ENCODE measurements at regions not wholly inside any gene's neighbourhood (a gene's known extent, or its start where the extent isn't known, plus 50 kb on each side); places are given as distances from the start of the nearest gene placed in this dataset.

- H3K4me3 ChIP-seq (ENCODE audit: low read depth in 2 of 2, low read length in 1 of 2): no peak overlapping the region
- POLR2A ChIA-PET: no interaction called here
- TF ChIP-seq CTCF (IDR thresholded peaks at IDR 0.05): peak; percentile 38
- TF ChIP-seq RAD21 (IDR thresholded peaks at IDR 0.05; ENCODE audit: low read length): 0 out of 2 replicates have a peak, but pooled peaks have one; percentile 26
- TF ChIP-seq EP300 (IDR thresholded peaks at IDR 0.05; ENCODE audit: borderline replicate concordance in 1 of 2, low read depth in 1 of 2, low read length in 1 of 2): no peak
- no peak for TF ChIP-seq CHD2 (IDR thresholded peaks at IDR 0.05; ENCODE audit: low read length, partially characterized antibody)
- TF ChIP-seq GABPA (IDR thresholded peaks at IDR 0.05; ENCODE audit: low read depth): no peak
- no peak for TF ChIP-seq FOXJ3 (CRISPR knock-in tag; IDR thresholded peaks at IDR 0.05)
- H3K36me3 ChIP-seq (replicated peaks in 1 of 2; ENCODE audit: control insufficient read depth in 1 of 2, insufficient read depth in 2 of 2, low read length in 1 of 2): no peaks in the 10 kb centered on the region
- H3K9me3 ChIP-seq: no peaks in the 10 kb centered on the region
- no peak overlapping the region for H3K9ac ChIP-seq
- WGBS (ENCODE audit: low lambda C conversion rate): 10% methylated on average over 5 of the region's 5 CpGs
- no peaks in the 10 kb centered on the region for H3K9me2 ChIP-seq
- H2AFZ ChIP-seq (ENCODE audit: low read depth): no peak overlapping the region
- H3F3A ChIP-seq (replicated peaks; ENCODE audit: insufficient read depth): no peaks in the 10 kb centered on the region
- DNase-seq: no peak
- no peaks in the 10 kb centered on the region for H3K4me1 ChIP-seq (ENCODE audit: control insufficient read depth in 1 of 2, insufficient read depth in 2 of 2, low read depth in 1 of 2, low read length in 1 of 2)
- H3K4me2 ChIP-seq: no peak overlapping the region
- no peaks in the 10 kb centered on the region for H3K27me3 ChIP-seq (ENCODE audit: insufficient read depth)
- no peak overlapping the region for H3K27ac ChIP-seq (ENCODE audit: low read depth in 2 of 2, low read length in 1 of 2)
- no peaks in the 10 kb centered on the region for H3K79me2 ChIP-seq (ENCODE audit: insufficient read depth)
- no peaks in the 10 kb centered on the region for H4K20me1 ChIP-seq (ENCODE audit: insufficient read depth)
- CTCF ChIA-PET: no interaction called here
Measured at GRCh38 chrX:25442499-25442898, 426.7 kb upstream of the ARX start.

GRCh38 chrX:25433307-25433706 is 417.5 kb upstream of the ARX start:
- Histone ChIP-seq H4K20me1 (ENCODE audit: insufficient read depth) (no peaks in the 10 kb centered on the region), H3K36me3 (replicated peaks in 1 of 2; ENCODE audit: control insufficient read depth in 1 of 2, insufficient read depth in 2 of 2, low read length in 1 of 2) (no peaks in the 10 kb centered on the region), H2AFZ (ENCODE audit: low read depth) (no peak overlapping the region), H3F3A (replicated peaks; ENCODE audit: insufficient read depth) (no peaks in the 10 kb centered on the region), H3K27ac (ENCODE audit: low read depth in 2 of 2, low read length in 1 of 2) (no peak overlapping the region), H3K9me2 (no peaks in the 10 kb centered on the region), H3K4me2 (no peak overlapping the region), H3K4me3 (ENCODE audit: low read depth in 2 of 2, low read length in 1 of 2) (no peak overlapping the region), H3K4me1 (ENCODE audit: control insufficient read depth in 1 of 2, insufficient read depth in 2 of 2, low read depth in 1 of 2, low read length in 1 of 2) (no peaks in the 10 kb centered on the region), H3K9me3 (no peaks in the 10 kb centered on the region), H3K79me2 (ENCODE audit: insufficient read depth) (no peaks in the 10 kb centered on the region), H3K9ac (no peak overlapping the region), H3K27me3 (ENCODE audit: insufficient read depth) (no peaks in the 10 kb centered on the region)
- CTCF ChIA-PET: no interaction called here
- no peak for DNase-seq
- POLR2A ChIA-PET: no interaction called here
- TF ChIP-seq SMC3 (IDR thresholded peaks at IDR 0.05; ENCODE audit: low read depth, low read length) (no peak), MAX (IDR thresholded peaks at IDR 0.05; ENCODE audit: low read depth) (no peak), TCF12 (IDR thresholded peaks at IDR 0.05) (no peak), POLR2AphosphoS5 (IDR thresholded peaks at IDR 0.05; ENCODE audit: low read depth, low read length) (no peak), YY1 (IDR thresholded peaks at IDR 0.05; ENCODE audit: low read depth) (no peak), RXRA (IDR thresholded peaks at IDR 0.05; ENCODE audit: borderline replicate concordance, low read depth) (no peak)
- 5% methylated on average over 2 of the region's 2 CpGs for WGBS (ENCODE audit: low lambda C conversion rate)

GRCh38 chrX:25432396-25432795 is 416.6 kb upstream of the ARX start:
- 0% methylated on average over 2 of the region's 2 CpGs for WGBS (ENCODE audit: low lambda C conversion rate)
- CTCF ChIA-PET: no interaction called here
- H3K27ac ChIP-seq (ENCODE audit: low read depth in 2 of 2, low read length in 1 of 2): no peak overlapping the region

More at GRCh38 chrX:25432396-25432795, 416.6 kb upstream of the ARX start:
- Histone ChIP-seq H2AFZ (ENCODE audit: low read depth) (no peak overlapping the region), H3K4me1 (ENCODE audit: control insufficient read depth in 1 of 2, insufficient read depth in 2 of 2, low read depth in 1 of 2, low read length in 1 of 2) (no peaks in the 10 kb centered on the region), H3K9me2 (no peaks in the 10 kb centered on the region), H3K4me2 (no peak overlapping the region), H3K36me3 (replicated peaks in 1 of 2; ENCODE audit: control insufficient read depth in 1 of 2, insufficient read depth in 2 of 2, low read length in 1 of 2) (no peaks in the 10 kb centered on the region), H3K79me2 (ENCODE audit: insufficient read depth) (no peaks in the 10 kb centered on the region), H3K9ac (no peak overlapping the region), H4K20me1 (ENCODE audit: insufficient read depth) (no peaks in the 10 kb centered on the region), H3K4me3 (ENCODE audit: low read depth in 2 of 2, low read length in 1 of 2) (no peak overlapping the region), H3K27me3 (ENCODE audit: insufficient read depth) (no peaks in the 10 kb centered on the region), H3F3A (replicated peaks; ENCODE audit: insufficient read depth) (no peaks in the 10 kb centered on the region), H3K9me3 (no peaks in the 10 kb centered on the region)
- POLR2A ChIA-PET: no interaction called here
- DNase-seq: no peak
- no peak for TF ChIP-seq MEF2A (IDR thresholded peaks at IDR 0.05; ENCODE audit: borderline replicate concordance, low read depth)
